Nephron progenitor cell (in vitro differentiated cells): ENCODE measurements at regions not wholly inside any gene's neighbourhood (a gene's known extent, or its start where the extent isn't known, plus 50 kb on each side); places are given as distances from the start of the nearest gene placed in this dataset.

Experiments used
- DNase-seq: peaks from one replicate; pipeline ENCODE4 v3.0.0; 2021
- H3K27ac Mint-ChIP-seq: 2 replicates; pipeline ENCODE4 v1.8.0; 2021; ENCODE audit warnings: mild to moderate bottlenecking, moderate library complexity, mixed read lengths
- H3K27me3 Mint-ChIP-seq: 2 replicates; pipeline ENCODE4 v1.8.0; 2021; ENCODE audit warnings: mild to moderate bottlenecking, low read depth, mixed read lengths; ENCODE audit not compliant: poor library complexity
- H3K36me3 Mint-ChIP-seq: 2 replicates; pipeline ENCODE4 v1.8.0; 2021; ENCODE audit warnings: low read depth, mixed read lengths
- H3K4me1 Mint-ChIP-seq: 2 replicates; pipeline ENCODE4 v1.8.0; 2021; ENCODE audit warnings: mixed read lengths
- H3K4me3 Mint-ChIP-seq: 2 replicates; pipeline ENCODE4 v1.8.0; 2021; ENCODE audit warnings: mild to moderate bottlenecking, moderate library complexity, mixed read lengths
- H3K9me3 Mint-ChIP-seq: 2 replicates; pipeline ENCODE4 v1.8.0; 2021; ENCODE audit warnings: mild to moderate bottlenecking, moderate library complexity, mixed read lengths
- TF ChIP-seq, protein P1 (sequence below): fragments of 200-600 bp; sonication (generic); IDR thresholded peaks from 2 replicates; pipeline ENCODE4 v1.5.0; 2021; ENCODE audit warnings: antibody characterized with exemption

DNA sequence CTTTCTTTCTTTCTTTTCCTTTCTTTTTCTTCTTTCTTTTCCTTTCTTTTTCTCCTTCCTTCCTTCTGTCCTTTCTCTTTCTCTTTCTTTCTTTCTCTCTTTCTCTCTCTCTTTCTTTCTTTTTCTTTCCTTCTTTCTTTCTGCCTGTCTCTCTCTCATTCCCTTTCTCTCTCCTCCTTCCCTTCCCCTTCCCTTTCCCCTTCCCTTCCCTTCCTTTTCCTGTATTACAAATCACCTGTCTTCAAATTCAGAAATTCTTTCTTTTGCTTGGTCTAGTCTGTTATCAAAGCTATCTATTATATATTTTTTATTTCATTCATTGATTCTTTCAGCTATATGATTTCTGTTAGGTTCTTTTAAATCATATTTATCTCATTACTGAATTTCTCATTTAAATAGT, 315.2 kb upstream of the NOX3 start:
- Mint-ChIP-seq H3K27me3 (peaks cover 7% of the 10 kb centered on the region), H3K4me3 (no peak overlapping the region), H3K36me3 (no peaks in the 10 kb centered on the region), H3K9me3 (peaks cover 26% of the 10 kb centered on the region), H3K27ac (no peak overlapping the region), H3K4me1 (no peaks in the 10 kb centered on the region)
- DNase-seq, result no peak
- TF ChIP-seq, protein P1, sequence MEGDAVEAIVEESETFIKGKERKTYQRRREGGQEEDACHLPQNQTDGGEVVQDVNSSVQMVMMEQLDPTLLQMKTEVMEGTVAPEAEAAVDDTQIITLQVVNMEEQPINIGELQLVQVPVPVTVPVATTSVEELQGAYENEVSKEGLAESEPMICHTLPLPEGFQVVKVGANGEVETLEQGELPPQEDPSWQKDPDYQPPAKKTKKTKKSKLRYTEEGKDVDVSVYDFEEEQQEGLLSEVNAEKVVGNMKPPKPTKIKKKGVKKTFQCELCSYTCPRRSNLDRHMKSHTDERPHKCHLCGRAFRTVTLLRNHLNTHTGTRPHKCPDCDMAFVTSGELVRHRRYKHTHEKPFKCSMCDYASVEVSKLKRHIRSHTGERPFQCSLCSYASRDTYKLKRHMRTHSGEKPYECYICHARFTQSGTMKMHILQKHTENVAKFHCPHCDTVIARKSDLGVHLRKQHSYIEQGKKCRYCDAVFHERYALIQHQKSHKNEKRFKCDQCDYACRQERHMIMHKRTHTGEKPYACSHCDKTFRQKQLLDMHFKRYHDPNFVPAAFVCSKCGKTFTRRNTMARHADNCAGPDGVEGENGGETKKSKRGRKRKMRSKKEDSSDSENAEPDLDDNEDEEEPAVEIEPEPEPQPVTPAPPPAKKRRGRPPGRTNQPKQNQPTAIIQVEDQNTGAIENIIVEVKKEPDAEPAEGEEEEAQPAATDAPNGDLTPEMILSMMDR, result no peak

GRCh38 chr6:155770313-155770712, 314.7 kb upstream of the NOX3 start:
- H3K36me3 Mint-ChIP-seq, result no peaks in the 10 kb centered on the region
- DNase-seq, result no peak
- TF ChIP-seq, protein P1, result no peak
- H3K27me3 Mint-ChIP-seq, result peaks cover 7% of the 10 kb centered on the region
- H3K27ac Mint-ChIP-seq, result no peak overlapping the region
- no peaks in the 10 kb centered on the region for H3K4me1 Mint-ChIP-seq
- no peak overlapping the region for H3K4me3 Mint-ChIP-seq
- H3K9me3 Mint-ChIP-seq, result peaks cover 26% of the 10 kb centered on the region

DNA sequence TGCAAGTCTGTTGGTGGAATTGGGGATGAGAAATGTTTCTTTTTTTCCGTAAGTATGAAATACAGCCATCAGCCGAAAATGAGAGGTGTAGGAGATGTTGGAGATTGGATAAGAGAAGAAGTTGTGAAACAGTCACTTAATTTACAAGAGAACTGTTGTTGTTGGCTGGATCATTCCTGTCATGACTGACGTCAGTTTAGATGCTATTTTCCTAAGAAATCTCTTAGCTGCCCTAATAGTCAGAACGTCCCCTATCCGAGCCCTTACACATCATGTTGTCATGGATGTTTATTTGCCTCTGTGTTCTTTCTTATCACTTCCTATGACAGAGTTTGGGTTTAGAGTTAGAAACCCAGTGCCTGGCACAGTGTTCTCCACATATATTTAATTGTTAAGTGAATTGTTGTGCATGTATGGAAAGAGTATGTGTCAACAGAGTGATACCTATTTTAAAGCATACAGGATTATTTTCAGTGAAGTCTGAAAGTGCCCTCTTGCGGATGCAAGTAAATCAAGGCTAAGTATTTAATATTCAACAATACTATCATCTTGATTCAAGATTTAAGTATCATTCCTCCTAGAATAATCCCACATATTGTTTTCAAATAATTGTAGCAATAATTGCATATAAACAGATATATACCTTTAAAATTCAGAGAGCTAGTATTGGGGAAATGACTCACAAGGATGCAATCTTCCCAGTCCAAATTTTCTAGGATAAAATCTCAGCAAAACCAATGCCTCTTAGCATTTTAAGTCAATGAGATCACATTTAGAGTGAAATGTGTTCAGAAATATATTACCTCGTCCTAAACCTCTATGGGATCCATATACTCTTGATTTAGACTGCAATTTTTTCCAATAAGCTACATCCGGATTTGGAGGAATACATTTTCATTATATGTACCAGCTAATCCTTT, 309.9 kb upstream of the NOX3 start:
- Mint-ChIP-seq H3K9me3 (peaks cover 9% of the 10 kb centered on the region), H3K27ac (no peak overlapping the region), H3K36me3 (no peaks in the 10 kb centered on the region), H3K27me3 (peaks cover 4% of the 10 kb centered on the region), H3K4me1 (no peaks in the 10 kb centered on the region), H3K4me3 (no peak overlapping the region)
- TF ChIP-seq, protein P1, result no peak
- DNase-seq, result no peak

DNA sequence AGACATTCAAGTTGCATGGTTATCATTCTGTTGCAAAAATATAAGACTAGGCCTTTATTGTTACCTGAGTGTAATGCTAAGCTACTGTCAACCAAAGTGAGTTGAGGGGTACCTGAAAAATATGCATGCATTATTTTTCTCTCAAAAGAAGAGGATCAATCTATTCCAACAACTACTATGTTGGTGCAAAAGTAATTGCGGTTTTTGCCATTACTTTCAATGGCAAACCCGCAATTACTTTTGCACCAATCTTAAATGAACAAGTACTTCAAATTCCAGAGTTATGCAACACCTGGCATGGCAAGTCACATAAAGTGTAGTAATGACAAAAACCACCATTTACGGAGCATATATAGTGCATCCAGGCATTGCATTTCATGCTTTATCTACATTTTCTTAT, 307.0 kb upstream of the NOX3 start:
- Mint-ChIP-seq H3K4me3 (no peak overlapping the region), H3K9me3 (no peaks in the 10 kb centered on the region), H3K27ac (no peak overlapping the region), H3K36me3 (no peaks in the 10 kb centered on the region), H3K27me3 (peaks cover 4% of the 10 kb centered on the region), H3K4me1 (no peaks in the 10 kb centered on the region)
- TF ChIP-seq, protein P1, result no peak
- no peak for DNase-seq

DNA sequence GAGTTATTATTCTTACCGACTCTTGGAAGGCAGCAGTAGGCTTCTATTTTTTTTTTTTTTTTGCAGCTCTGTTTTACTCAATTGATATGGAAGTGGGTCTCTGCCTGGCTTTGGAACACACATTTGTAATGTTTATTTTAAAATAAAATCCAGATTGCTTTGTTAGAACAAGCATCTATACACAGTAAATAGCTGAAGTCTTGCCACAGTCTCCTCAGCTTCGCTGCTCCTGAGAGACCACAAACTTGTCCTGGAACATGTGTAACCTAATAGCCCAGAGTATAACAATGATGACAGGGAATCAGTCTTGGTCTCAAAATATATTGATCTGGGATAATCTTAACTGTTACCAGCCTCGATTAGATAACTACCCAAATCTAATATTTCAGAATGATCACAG, 299.8 kb upstream of the NOX3 start:
- DNase-seq, result no peak
- TF ChIP-seq, protein P1, result no peak
- H3K4me1 Mint-ChIP-seq, result no peaks in the 10 kb centered on the region
- peaks cover 31% of the 10 kb centered on the region for H3K9me3 Mint-ChIP-seq
- H3K4me3 Mint-ChIP-seq, result no peak overlapping the region
- H3K27ac Mint-ChIP-seq, result no peak overlapping the region
- H3K27me3 Mint-ChIP-seq, result peaks cover 4% of the 10 kb centered on the region
- H3K36me3 Mint-ChIP-seq, result peaks cover 21% of the 10 kb centered on the region

DNA sequence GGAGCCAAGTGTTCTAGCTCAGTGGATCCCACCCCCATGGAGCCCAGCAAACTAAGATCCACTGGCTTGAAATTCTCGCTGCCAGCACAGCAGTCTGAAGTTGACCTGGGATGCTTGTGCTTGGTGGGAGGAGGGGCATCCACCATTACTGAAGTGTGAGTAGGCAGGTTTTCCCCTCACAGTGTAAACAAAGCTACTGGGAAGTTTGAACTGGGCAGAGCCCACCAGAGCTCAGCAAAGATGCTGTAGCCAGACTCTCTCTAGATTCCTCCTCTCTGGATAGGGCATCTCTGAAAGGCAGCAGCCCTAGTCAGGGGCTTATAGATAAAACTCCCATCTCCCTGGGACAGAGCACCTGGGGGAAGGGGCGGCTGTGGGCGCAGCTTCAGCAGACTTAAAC, 293.1 kb upstream of the NOX3 start:
- Mint-ChIP-seq H3K27me3 (peaks cover 16% of the 10 kb centered on the region), H3K36me3 (peaks cover 14% of the 10 kb centered on the region), H3K4me3 (peak overlapping the region; percentile 32), H3K27ac (peak overlapping the region; percentile 59), H3K4me1 (peaks cover 24% of the 10 kb centered on the region), H3K9me3 (peaks cover 28% of the 10 kb centered on the region)
- peak; percentile 16 for DNase-seq
